GM12872 (cell line): ENCODE measurements at regions not wholly inside any gene's neighbourhood (a gene's known extent, or its start where the extent isn't known, plus 50 kb on each side); places are given as distances from the start of the nearest gene placed in this dataset.

ENCODE experiments used
- CTCF ChIP-seq: IDR thresholded peaks from 3 replicates; pipeline ENCODE4 v1.5.1; 2011; ENCODE audit warnings: low read depth, mild to moderate bottlenecking, low read length, moderate library complexity; ENCODE audit not compliant: insufficient read depth

- TF ChIP-seq CTCF = no peak
Measured at GRCh38 chr3:83734656-83735055, 1224.1 kb upstream of the CADM2 start.

GRCh38 chr3:83738202-83738601 lies 1220.6 kb upstream of the CADM2 start:
- no peak for TF ChIP-seq CTCF

- TF ChIP-seq CTCF = no peak
Measured at GRCh38 chr3:83740504-83740903, 1218.3 kb upstream of the CADM2 start.

- no peak for TF ChIP-seq CTCF
Measured at GRCh38 chr3:83765956-83766355, 1192.8 kb upstream of the CADM2 start.

GRCh38 chr3:83769791-83770663 lies 1188.8 kb upstream of the CADM2 start:
- TF ChIP-seq CTCF = no peak

GRCh38 chr3:83770664-83771402 lies 1188.0 kb upstream of the CADM2 start:
- TF ChIP-seq CTCF = no peak

GRCh38 chr3:83802801-83803200 lies 1156.0 kb upstream of the CADM2 start:
- TF ChIP-seq CTCF = no peak
